ENCODE measurements at regions not wholly inside any gene's neighbourhood (a gene's known extent, or its start where the extent isn't known, plus 50 kb on each side); places are given as distances from the start of the nearest gene placed in this dataset.
"Not testable (repeated sequence)": the region's sequence is repeated elsewhere in the genome, so short reads cannot be mapped to it uniquely, and the experiment has no call there.

DNA sequence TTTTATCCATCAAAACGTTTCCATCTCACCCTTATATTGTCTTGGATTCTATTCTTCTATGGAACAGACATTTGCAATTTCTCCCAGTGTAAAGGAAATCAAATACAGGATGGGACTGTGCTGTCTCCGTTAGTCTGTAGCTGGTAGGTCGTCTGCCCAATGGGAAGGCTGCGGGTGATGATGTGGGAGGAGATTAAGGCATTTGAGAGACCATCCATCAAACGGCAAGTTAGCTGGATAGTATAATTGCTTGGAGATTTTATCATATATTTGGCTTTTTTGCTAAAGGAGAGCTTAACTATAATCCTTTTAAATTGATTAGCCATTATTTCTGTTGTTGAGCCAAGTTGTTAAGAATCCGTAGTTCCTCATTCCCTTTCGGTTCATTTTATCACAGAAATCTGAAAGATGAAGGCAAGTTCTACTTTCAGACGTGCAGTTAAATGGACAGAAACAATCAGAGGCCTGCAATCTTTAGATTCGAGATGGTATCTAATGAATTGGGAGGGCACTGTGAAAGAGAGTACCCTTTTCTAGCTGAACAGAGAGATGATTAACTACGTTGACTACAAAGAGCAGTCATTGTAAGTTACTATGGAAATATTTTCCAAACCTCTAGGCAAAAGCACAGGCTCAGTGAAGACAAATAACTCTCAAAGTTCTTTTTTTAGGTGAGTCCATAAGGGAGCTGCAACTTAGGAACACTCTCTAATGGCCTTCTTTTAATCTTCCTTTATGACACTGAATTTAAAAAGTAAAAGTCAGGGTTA, 253.3 kb upstream of the KIAA1217 start:
- no peak for DNase-seq (ENCODE audit: low read depth in 2 of 2)

DNA sequence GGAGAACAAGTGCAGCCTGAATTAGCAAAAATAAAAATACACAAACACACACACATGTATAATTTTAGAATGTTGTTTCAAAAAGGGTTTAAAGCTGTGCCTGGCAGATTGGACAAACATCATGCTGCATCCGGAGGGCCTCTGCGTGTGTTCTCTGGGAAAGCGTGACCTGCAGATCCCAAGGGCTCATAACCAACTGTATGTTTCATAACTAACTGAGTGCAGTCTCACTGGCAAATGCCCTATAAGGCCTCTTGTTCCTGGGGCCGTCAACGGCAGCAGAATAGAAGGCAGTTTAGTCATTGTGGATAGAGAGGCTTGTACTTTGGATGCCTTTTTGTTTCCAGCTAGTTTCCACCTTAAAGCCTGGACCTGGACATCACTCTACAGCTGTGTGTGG, 243.8 kb upstream of the KIAA1217 start:
- no peak for DNase-seq (ENCODE audit: low read depth in 2 of 2)

DNA sequence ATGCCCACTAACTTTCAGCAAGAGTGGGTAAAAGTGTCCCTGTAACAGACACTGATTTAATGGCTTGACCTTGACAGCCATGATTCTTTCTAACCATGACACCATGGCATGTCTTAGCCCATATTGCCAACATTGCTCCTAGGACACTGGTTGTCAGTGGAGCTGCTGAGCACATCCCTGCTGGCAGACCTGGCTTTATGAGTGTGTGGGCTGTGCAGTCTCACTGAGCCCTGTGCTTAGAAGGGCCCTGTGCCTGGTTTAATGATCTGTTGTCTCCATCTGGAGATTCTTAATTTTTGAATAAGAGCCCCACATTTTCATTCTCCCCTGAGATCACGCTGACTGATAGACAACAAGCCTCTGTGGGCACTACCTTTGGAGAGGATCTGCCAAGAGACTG, 243.1 kb upstream of the KIAA1217 start:
- no peak for DNase-seq (ENCODE audit: low read depth in 2 of 2)

DNA sequence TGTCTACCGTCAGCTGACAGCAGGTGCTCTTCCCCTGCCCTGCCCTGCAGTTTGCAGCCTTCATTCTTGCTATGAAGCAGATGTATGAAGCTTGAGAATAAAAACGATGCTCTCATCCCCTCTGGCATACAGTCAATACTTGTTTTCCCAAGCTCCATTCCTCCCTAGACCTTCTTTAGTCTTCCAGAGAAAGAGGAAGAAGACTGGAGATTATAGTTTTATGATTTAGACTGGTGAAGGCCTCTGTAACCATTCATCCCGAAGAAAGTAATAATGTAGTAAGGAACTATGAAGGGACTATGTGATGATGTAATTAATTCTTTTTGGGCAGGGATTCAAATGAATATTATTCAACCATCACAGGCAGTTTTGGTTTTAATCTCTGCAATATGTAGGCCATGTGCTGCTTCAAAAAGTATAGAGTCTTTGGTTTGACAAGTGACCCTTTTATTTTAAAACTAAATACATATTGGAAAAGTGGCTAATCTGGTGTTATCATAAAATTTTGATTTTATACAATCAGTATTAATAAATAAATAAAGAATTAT, 242.4 kb upstream of the KIAA1217 start:
- no peak for DNase-seq (ENCODE audit: low read depth in 2 of 2)

DNA sequence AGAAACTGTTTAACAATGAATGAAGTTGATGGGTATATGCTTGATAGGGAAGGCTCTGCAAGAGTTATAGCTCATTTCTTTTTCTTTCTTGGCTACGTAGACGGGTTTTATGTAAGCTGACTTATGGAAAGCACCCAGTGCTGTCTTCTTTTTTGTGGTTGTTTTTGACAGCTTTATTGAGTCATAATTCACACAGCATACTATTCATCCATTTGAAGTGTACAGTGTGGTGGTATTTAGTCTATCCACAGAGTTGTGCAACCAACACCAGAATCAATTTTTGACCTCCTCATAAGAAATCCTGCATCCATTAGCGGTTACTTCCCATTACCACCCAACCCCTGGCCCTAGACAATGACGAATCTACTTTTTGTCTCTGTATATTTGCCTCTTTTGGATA, 240.6 kb upstream of the KIAA1217 start:
- DNase-seq (ENCODE audit: low read depth in 2 of 2): no peak

DNA sequence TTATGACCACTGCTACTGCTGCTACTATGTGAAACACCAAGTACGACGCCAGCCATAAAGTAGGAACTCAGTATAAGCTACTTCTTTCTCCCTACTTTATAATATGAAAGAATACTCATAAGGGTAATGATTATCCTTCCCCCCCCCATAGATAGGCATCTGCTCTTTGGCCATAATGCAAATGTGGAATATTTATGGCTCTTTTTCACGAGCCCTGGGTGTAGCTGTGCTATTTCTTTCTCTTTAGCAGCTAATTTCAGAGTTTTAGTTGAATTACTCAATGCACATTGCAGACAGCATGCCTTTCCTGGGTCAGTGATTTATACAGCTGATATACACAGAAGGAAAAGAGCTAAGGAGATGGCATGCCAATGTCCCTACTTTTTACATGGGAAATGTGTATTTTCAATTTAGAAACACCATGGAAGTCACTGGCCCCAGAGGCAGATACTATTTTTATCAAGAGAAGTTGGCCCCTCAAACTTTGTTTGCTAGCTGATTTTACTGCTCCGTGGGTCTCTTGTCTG, 234.1 kb upstream of the KIAA1217 start:
- no peak for DNase-seq (ENCODE audit: low read depth in 2 of 2)

DNA sequence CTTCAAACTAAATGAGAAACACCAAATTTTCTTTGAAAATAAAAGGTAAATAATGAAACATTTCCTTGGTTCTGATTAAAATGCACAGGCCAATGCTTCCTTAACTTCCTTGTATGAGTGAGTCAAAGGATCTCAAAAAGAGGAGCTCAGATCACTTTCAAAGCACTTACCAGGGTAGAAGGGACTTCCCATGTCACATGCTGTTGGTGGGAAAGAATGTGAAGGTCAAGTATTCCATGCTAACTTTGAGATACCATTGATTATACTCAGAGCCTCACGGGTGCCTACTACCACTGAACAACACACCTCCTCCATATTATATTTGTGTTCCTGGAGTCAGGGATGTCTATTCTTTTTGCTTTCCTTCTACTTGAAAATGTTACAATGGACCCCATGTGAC, 233.5 kb upstream of the KIAA1217 start:
- DNase-seq (ENCODE audit: low read depth in 2 of 2): no peak

DNA sequence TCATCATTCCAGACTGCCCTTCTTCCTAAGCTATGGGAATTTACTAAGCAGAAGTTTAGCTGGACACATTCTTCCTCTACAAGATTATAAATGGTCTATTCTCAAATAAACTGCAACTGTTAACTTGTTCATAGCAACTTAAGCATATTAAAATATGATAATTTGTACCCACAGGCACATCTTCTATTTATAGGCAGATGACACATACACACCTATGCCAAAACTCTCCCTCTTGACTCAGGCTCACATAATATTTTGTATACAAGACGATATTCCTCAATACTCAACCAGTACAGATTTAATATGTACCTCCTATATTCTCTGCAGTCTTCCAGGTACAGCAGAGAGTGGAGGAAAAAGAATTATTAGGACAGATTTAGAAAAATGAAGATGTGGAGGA, 232.7 kb upstream of the KIAA1217 start:
- no peak for DNase-seq (ENCODE audit: low read depth in 2 of 2)

DNA sequence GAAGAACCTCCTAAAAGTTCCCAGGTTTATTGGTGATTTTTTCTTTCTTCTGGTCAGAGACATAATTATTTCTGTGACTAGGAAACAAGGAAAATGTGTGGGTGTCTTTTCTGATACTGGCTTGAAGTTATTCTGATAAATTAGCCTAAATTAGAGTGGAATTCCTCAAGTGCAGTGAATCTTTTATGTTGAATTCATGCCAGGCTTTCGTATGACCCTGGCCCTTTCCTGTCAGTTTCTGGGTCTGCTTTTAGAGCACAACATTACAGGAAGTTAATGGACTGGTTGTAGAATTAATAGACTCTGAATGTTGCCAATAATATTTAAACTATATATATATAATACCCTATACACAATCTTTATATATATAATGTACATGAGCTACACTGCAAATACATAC, 230.6 kb upstream of the KIAA1217 start:
- DNase-seq (ENCODE audit: low read depth in 2 of 2): no peak

DNA sequence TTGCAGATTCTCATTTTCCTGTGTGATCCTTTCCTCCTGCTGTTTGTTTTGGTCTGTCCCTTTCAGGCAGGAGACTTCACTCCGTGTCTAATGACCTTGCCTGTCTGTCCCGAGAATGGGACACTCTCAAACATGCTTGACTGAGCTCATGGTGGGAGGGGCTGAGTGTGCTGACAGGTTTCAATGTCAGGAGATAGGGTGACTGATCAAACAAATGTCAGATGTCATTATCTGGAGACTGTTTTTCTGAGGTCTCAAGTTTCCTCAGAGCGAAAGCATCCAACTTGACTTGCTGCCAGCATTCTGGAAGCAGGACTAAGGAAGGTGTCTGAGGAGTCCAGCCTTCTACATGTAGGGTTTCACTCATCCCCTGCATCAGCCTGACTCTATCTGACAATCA, 228.8 kb upstream of the KIAA1217 start:
- no peak for DNase-seq (ENCODE audit: low read depth in 2 of 2)

DNA sequence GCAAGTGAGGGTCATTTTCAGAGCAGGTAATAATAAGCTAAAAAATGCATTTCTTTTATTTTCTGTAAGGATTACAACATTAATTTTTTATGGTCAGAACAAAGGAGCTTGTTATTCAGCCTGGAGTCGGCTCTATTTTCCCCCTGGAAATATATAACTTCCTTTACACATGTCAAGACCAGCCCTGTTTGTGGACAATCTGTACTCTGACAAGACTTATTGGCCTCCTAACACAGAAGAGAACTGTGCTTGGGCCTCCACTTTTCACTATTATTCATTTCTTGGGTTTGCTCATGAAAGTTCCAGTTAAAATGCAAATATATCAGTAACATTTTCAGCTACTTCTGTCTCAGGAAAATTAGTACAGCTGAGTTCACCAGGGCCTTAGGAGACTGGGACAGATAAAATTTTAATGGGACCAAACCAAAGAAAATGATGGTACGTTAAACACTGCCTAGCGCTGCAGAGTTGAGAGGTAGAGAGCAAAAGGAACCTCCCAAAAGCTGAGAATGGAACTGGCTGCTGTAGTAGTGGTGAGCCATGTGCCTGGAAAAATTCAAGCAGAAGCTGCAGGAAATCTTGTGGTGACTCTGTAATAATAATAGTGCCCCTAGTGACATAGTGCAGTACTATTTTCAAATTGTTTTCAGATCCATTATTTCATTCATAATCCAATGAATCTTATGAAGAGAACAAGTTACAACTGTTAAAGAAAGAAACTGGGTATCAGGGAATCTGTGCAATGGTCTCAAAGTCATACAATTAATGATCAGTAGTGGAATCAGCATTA, 227.2 kb upstream of the KIAA1217 start:
- DNase-seq (ENCODE audit: low read depth in 2 of 2): no peak

DNA sequence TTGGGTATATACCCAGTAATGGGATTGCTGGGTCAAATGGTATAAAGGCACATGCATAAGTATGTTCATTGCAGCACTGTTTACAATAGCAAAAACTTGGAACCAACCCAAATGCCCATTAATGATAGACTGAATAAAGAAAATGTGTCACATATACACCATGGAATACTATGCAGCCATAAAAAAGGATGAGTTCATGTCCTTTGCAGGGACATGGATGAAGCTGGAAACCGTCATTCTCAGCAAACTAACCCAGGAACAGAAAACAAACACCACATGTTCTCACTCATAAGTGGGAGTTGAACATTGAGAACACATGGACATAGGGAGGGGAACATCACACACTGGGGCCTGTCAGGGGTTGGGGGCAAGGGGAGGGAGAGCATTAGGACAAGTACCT, 224.5 kb upstream of the KIAA1217 start:
- not testable (repeated sequence) for DNase-seq (ENCODE audit: low read depth in 2 of 2)

DNA sequence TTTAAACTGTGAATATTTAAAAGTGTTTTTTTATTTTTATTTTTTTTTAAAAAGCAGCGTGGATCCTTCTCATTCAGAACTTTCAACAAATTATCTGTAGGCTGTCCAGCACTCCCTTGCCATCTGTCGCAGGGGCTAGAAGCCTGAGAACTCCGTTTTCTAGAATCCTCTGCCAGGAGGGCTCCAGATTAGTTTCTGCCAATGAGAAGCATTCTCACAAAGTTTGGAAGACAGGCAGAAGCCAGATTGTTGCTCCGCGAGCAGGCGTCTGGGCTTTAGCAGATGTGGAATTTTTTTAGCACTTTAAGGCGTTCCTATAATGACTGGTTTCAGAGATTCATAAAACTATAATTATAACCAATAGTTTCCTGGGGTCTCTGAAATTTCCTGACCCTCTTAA, 220.9 kb upstream of the KIAA1217 start:
- no peak for DNase-seq (ENCODE audit: low read depth in 2 of 2)

DNA sequence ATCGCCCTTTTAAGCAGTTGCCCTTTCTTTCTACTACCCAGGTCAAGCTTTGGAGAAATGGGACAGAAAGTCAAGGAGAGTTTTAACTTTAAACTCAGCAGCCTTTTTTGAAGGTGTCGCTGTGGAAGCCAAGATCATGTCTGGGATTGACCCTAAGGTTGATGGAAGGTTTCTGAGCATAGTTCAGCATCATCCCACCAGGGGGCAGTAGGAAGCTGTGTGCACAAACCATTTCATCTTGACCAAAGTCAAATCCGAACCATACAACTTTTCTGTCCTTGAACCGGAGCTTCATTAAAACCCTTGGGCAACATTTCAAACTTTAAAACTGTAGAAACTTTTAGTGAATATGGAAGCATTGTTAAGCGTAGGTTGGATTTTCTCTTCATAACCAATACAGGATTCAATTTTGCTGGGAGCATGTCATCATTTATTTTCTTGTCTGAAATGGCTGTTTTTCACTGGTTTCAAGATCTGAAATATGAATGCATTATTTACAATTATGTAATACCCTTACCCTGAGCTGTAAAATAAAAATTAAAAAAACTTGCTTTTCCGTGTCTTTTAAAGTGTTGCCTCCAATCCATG, 214.4 kb upstream of the KIAA1217 start:
- DNase-seq (ENCODE audit: low read depth in 2 of 2): peak in 1 of 2 donors; percentile 1

DNA sequence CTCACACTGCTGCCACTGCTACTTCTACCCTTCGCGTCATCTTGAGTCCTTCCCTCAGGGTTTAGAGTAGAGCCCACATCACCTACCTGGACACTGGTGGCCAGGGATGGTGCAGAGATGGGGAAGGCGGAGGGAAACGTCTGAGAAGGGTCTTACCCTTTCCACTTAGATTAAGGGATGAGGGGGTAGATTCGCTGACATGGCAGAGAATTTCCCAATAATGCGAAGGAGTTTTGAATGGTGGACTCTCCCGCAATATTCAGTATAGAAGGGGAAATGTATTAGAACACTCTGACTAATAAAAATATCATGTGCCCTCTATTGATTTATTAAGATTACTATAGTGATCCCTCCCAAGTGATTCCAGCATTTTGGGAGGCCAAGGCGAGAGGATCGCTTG, 209.5 kb upstream of the KIAA1217 start:
- no peak for DNase-seq (ENCODE audit: low read depth in 2 of 2)

DNA sequence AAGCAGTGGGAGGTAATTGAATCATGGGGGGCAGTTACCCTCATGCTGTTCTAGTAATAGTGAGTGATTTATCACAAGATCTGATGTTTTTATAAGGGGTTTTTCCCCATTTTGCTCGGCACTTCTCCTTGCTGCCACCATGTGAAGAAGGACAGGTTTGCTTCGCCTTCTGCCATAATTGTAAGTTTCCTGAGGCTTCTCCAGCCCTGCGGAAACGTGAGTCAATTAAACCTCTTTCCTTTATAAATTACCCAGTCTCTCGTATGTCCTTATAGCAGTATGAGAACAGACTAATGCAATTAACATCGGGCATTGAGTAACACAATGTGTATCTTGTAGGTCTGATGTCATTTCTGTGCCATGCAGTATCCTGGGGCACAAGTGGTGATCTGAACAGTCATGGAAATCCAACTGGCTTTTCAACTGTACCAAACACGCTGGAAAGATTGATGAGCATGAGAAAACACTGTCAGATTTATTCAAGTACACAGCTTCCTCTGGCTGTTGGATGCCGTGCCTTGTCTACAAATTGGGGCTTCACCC, 208.6 kb upstream of the KIAA1217 start:
- no peak for DNase-seq (ENCODE audit: low read depth in 2 of 2)

DNA sequence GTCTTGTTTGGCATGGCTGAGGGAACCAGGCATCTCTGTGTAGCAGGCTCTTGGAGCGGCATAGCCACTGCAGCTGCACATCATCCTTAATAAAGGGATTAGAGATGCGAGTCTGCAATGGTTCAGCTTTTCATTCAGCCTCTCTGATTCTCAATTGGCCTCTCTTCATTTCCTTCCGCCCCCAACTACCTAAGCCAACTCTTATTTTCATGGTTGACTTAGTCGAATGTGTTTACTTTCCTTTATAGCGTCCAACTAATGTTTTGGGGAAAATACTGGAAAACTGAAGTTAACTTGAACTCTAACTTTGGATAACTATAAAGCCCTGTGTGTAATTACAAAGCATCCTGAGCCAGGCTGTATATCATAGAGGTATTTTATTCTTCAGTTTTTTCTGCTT, 202.2 kb upstream of the KIAA1217 start:
- no peak for DNase-seq (ENCODE audit: low read depth in 2 of 2)

DNA sequence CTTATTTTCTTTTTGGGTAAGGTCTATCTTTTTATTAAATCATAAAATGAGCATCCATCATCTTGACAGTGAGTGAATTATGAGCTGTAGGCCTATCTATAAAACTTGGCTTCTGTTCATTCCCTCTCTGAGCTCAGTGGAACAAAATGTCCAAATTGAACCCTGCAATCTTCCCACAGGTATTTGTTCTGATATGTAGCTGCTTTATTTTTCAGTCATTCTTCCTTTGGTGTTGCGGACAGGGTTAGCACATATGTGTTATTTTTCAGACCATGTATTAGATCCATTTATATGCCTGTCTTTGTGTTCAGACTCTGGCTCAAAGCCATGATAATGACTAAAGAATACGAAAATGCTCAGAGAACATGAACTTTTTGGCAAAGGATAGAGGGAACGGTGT, 201.6 kb upstream of the KIAA1217 start:
- no peak for DNase-seq (ENCODE audit: low read depth in 2 of 2)

DNA sequence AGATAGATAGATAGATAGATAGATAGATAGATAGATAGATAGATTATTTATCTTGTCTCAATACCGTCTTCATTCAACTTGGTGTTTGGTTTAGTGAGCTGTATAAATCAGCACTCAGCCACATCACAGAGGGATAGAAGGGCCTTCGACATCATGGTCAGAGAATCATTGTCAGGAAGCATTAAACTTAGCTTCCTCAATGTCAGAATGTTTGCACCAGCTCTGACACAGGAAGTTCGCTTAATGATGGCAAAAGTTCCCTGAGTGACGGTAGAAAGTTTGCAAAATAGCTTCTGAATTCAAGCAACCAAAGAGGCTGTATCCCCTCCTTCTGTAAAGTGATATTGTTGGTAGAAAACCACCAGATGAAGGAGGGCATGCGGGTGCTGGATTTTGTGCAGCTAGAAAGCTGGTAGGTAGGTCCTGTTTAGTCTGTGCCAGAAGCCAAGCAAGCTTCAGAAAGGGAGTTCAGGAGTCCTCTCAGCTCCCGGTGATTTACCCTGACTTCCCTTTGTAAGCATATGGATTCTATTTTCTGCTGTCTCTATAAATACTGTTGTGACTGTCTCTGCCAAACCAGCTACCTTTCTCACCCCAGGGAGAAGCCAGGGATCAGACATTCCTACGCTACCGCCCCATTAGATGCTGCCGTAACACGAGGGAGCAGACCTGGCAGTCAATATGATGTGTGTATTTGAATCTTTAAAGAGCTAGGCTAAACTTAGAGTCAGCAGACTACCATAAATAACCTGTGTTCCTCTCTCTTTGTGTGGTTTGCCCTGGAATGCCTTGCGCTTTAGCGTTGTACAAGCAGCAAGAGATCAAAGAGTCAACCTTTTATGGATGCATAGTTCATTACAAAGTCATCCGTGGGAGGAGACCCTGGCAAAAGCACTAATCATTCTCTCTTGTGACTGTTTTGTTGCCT, 200.5 kb upstream of the KIAA1217 start:
- no peak for DNase-seq (ENCODE audit: low read depth in 2 of 2)

DNA sequence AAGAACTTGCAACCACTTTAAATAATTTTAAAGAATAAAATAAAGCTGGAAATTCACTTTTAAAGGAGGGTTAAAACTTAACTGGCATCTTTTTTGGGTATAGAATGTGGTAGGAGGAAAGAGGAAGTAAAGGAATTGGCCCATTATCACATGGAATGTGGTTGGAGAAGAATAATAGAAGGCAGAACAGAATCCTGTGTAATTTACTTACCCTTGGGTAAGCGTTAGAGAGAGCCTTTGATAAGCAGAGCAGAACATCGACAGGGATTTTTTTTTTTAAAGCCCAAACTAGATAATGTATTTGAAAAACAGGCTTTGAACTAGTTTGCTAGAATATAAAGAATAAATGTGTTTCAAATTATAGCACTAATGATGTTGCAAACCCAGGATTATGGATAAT, 199.8 kb upstream of the KIAA1217 start:
- DNase-seq (ENCODE audit: low read depth in 2 of 2): no peak

DNA sequence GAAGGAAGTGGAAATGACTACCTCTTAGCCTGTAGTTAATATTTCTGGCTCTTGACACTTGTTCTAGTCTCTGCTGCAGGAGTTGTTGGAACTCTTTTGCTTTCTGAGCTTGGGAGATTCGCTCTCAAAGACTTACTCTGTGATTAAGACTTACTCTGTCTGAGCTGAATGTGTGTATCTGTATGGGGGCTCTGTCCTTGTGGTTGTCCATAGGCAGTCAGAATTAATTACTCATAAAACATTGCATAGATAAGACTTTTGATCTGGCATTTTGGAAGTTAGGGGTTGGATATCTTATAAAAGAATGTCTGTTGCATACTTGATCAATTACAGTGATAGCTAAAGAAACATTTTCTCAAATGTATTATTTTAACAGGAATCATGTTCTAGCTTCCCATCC, 199.2 kb upstream of the KIAA1217 start:
- DNase-seq (ENCODE audit: low read depth in 2 of 2): no peak
